ENCODE measurements at regions not wholly inside any gene's neighbourhood (a gene's known extent, or its start where the extent isn't known, plus 50 kb on each side); places are given as distances from the start of the nearest gene placed in this dataset.

GRCh38 chr16:65532846-65533245 lies 411.0 kb upstream of the CDH11 start:
- Histone ChIP-seq H3K9me3 (no peaks in the 10 kb centered on the region), H3K36me3 (ENCODE audit: control insufficient read depth in 2 of 2, extremely low read depth in 1 of 2, insufficient read depth in 1 of 2, low read length in 1 of 2) (no peaks in the 10 kb centered on the region), H3K4me1 (ENCODE audit: control insufficient read depth in 1 of 2, extremely low read depth in 1 of 2, insufficient read depth in 2 of 2, low read length in 2 of 2) (no peaks in the 10 kb centered on the region), H3K27me3 (replicated peaks in 1 of 2; ENCODE audit: control insufficient read depth in 2 of 2, extremely low read depth in 1 of 2, insufficient read depth in 2 of 2, low read length in 1 of 2) (no peaks in the 10 kb centered on the region), H3K27ac (ENCODE audit: low read length) (no peak overlapping the region), H3K4me3 (ENCODE audit: control insufficient read depth in 1 of 2, extremely low read depth in 1 of 2, low read length in 1 of 2) (no peak overlapping the region)
- Mint-ChIP-seq H3K36me3 (no peaks in the 10 kb centered on the region), H3K4me1 (no peaks in the 10 kb centered on the region), H3K27ac (no peak overlapping the region), H3K4me3 (no peak overlapping the region), H3K9me3 (peaks cover 6 to 24% (median 7%) of the 10 kb centered on the region in 3 donors), H3K27me3 (no peaks in the 10 kb centered on the region)
- no peak for DNase-seq
- 40% methylated on average over 1 of the region's 2 CpGs for WGBS (ENCODE audit: insufficient coverage)
- POLR2A ChIA-PET = no interaction called here
- CTCF ChIA-PET = no interaction called here
- no peak for ATAC-seq (replicated peaks in 1 of 4)

- no peaks in the 10 kb centered on the region for H3K36me3 Mint-ChIP-seq
- Histone ChIP-seq H3K4me3 (ENCODE audit: control insufficient read depth in 1 of 2, extremely low read depth in 1 of 2, low read length in 1 of 2) (no peak overlapping the region), H3K4me1 (ENCODE audit: control insufficient read depth in 1 of 2, extremely low read depth in 1 of 2, insufficient read depth in 2 of 2, low read length in 2 of 2) (no peaks in the 10 kb centered on the region), H3K27ac (ENCODE audit: low read length) (no peak overlapping the region), H3K9me3 (no peaks in the 10 kb centered on the region), H3K36me3 (ENCODE audit: control insufficient read depth in 2 of 2, extremely low read depth in 1 of 2, insufficient read depth in 1 of 2, low read length in 1 of 2) (no peaks in the 10 kb centered on the region), H3K27me3 (replicated peaks in 1 of 2; ENCODE audit: control insufficient read depth in 2 of 2, extremely low read depth in 1 of 2, insufficient read depth in 2 of 2, low read length in 1 of 2) (no peaks in the 10 kb centered on the region)
- H3K9me3 Mint-ChIP-seq = peaks cover 5 to 24% (median 7%) of the 10 kb centered on the region in 3 donors
- H3K27ac Mint-ChIP-seq = no peak overlapping the region
- H3K4me1 Mint-ChIP-seq = no peaks in the 10 kb centered on the region
- ATAC-seq (replicated peaks in 1 of 4) = no peak
- no peak for DNase-seq
- CTCF ChIA-PET = no interaction called here
- H3K4me3 Mint-ChIP-seq = no peak overlapping the region
- H3K27me3 Mint-ChIP-seq = no peaks in the 10 kb centered on the region
- 80% methylated on average over 2 of the region's 6 CpGs for WGBS (ENCODE audit: insufficient coverage)
- POLR2A ChIA-PET = no interaction called here
Observed at GRCh38 chr16:65532258-65532657, 410.4 kb upstream of the CDH11 start.

- DNase-seq = no peak
- Mint-ChIP-seq H3K4me3 (no peak overlapping the region), H3K9me3 (peaks cover 5 to 22% (median 6%) of the 10 kb centered on the region in 3 donors), H3K36me3 (no peaks in the 10 kb centered on the region), H3K4me1 (no peaks in the 10 kb centered on the region), H3K27ac (no peak overlapping the region), H3K27me3 (no peaks in the 10 kb centered on the region)
- CTCF ChIA-PET = no interaction called here
- H3K4me1 ChIP-seq (ENCODE audit: control insufficient read depth in 1 of 2, extremely low read depth in 1 of 2, insufficient read depth in 2 of 2, low read length in 2 of 2) = no peaks in the 10 kb centered on the region
- no peak overlapping the region for H3K27ac ChIP-seq (ENCODE audit: low read length)
- H3K27me3 ChIP-seq (replicated peaks in 1 of 2; ENCODE audit: control insufficient read depth in 2 of 2, extremely low read depth in 1 of 2, insufficient read depth in 2 of 2, low read length in 1 of 2) = no peaks in the 10 kb centered on the region
- POLR2A ChIA-PET = no interaction called here
- no peak overlapping the region for H3K4me3 ChIP-seq (ENCODE audit: control insufficient read depth in 1 of 2, extremely low read depth in 1 of 2, low read length in 1 of 2)
- no peaks in the 10 kb centered on the region for H3K9me3 ChIP-seq
- H3K36me3 ChIP-seq (ENCODE audit: control insufficient read depth in 2 of 2, extremely low read depth in 1 of 2, insufficient read depth in 1 of 2, low read length in 1 of 2) = no peaks in the 10 kb centered on the region
- 78% methylated on average over 4 of the region's 4 CpGs for WGBS (ENCODE audit: insufficient coverage)
- ATAC-seq (replicated peaks in 1 of 4) = no peak
Observed at GRCh38 chr16:65531475-65531874, 409.6 kb upstream of the CDH11 start.

GRCh38 chr16:65525707-65526106 lies 403.8 kb upstream of the CDH11 start:
- Mint-ChIP-seq H3K4me3 (no peak overlapping the region), H3K27me3 (no peaks in the 10 kb centered on the region), H3K9me3 (peaks cover 0 to 8% (median 2%) of the 10 kb centered on the region in 3 donors), H3K27ac (no peak overlapping the region), H3K4me1 (no peaks in the 10 kb centered on the region), H3K36me3 (no peaks in the 10 kb centered on the region)
- Histone ChIP-seq H3K36me3 (ENCODE audit: control insufficient read depth in 2 of 2, extremely low read depth in 1 of 2, insufficient read depth in 1 of 2, low read length in 1 of 2) (no peaks in the 10 kb centered on the region), H3K4me1 (ENCODE audit: control insufficient read depth in 1 of 2, extremely low read depth in 1 of 2, insufficient read depth in 2 of 2, low read length in 2 of 2) (no peaks in the 10 kb centered on the region), H3K27me3 (replicated peaks in 1 of 2; ENCODE audit: control insufficient read depth in 2 of 2, extremely low read depth in 1 of 2, insufficient read depth in 2 of 2, low read length in 1 of 2) (no peaks in the 10 kb centered on the region), H3K9me3 (no peaks in the 10 kb centered on the region), H3K27ac (ENCODE audit: low read length) (no peak overlapping the region), H3K4me3 (ENCODE audit: control insufficient read depth in 1 of 2, extremely low read depth in 1 of 2, low read length in 1 of 2) (no peak overlapping the region)
- no peak for DNase-seq
- ATAC-seq (replicated peaks in 1 of 4) = no peak
- no CpG with 5 or more reads among the region's 2 CpGs for WGBS (ENCODE audit: insufficient coverage)
- ChIA-PET CTCF (no interaction called here), POLR2A (no interaction called here)

- H3K27me3 Mint-ChIP-seq = no peaks in the 10 kb centered on the region
- H3K4me3 Mint-ChIP-seq = no peak overlapping the region
- H3K27ac Mint-ChIP-seq = no peak overlapping the region
Observed at GRCh38 chr16:65524997-65525396, 403.1 kb upstream of the CDH11 start.

GRCh38 chr16:65524231-65524630 lies 402.4 kb upstream of the CDH11 start:
- Histone ChIP-seq H3K4me1 (ENCODE audit: control insufficient read depth in 1 of 2, extremely low read depth in 1 of 2, insufficient read depth in 2 of 2, low read length in 2 of 2) (no peaks in the 10 kb centered on the region), H3K27me3 (replicated peaks in 1 of 2; ENCODE audit: control insufficient read depth in 2 of 2, extremely low read depth in 1 of 2, insufficient read depth in 2 of 2, low read length in 1 of 2) (no peaks in the 10 kb centered on the region), H3K4me3 (ENCODE audit: control insufficient read depth in 1 of 2, extremely low read depth in 1 of 2, low read length in 1 of 2) (no peak overlapping the region), H3K9me3 (no peaks in the 10 kb centered on the region), H3K36me3 (ENCODE audit: control insufficient read depth in 2 of 2, extremely low read depth in 1 of 2, insufficient read depth in 1 of 2, low read length in 1 of 2) (no peaks in the 10 kb centered on the region), H3K27ac (ENCODE audit: low read length) (no peak overlapping the region)
- CTCF ChIA-PET = no interaction called here
- WGBS (ENCODE audit: insufficient coverage) = no CpG with 5 or more reads among the region's 3 CpGs
- Mint-ChIP-seq H3K9me3 (peaks cover 2 to 7% (median 4%) of the 10 kb centered on the region in 3 donors), H3K36me3 (no peaks in the 10 kb centered on the region), H3K27me3 (no peaks in the 10 kb centered on the region), H3K27ac (no peak overlapping the region), H3K4me1 (no peaks in the 10 kb centered on the region), H3K4me3 (no peak overlapping the region)
- POLR2A ChIA-PET = no interaction called here
- no peak for ATAC-seq (replicated peaks in 1 of 4)
- no peak for DNase-seq

More at GRCh38 chr16:65524997-65525396, 403.1 kb upstream of the CDH11 start:
- no peaks in the 10 kb centered on the region for H3K4me1 Mint-ChIP-seq
- ATAC-seq (replicated peaks in 1 of 4) (no peak), DNase-seq (no peak)
- no peak overlapping the region for H3K27ac ChIP-seq (ENCODE audit: low read length)
- no peaks in the 10 kb centered on the region for H3K9me3 ChIP-seq
- H3K4me3 ChIP-seq (ENCODE audit: control insufficient read depth in 1 of 2, extremely low read depth in 1 of 2, low read length in 1 of 2) = no peak overlapping the region
- H3K36me3 Mint-ChIP-seq = no peaks in the 10 kb centered on the region
- H3K36me3 ChIP-seq (ENCODE audit: control insufficient read depth in 2 of 2, extremely low read depth in 1 of 2, insufficient read depth in 1 of 2, low read length in 1 of 2) = no peaks in the 10 kb centered on the region
- CTCF ChIA-PET = no interaction called here
- peaks cover 0 to 8% (median 2%) of the 10 kb centered on the region in 3 donors for H3K9me3 Mint-ChIP-seq
- H3K4me1 ChIP-seq (ENCODE audit: control insufficient read depth in 1 of 2, extremely low read depth in 1 of 2, insufficient read depth in 2 of 2, low read length in 2 of 2) = no peaks in the 10 kb centered on the region
- POLR2A ChIA-PET = no interaction called here
- H3K27me3 ChIP-seq (replicated peaks in 1 of 2; ENCODE audit: control insufficient read depth in 2 of 2, extremely low read depth in 1 of 2, insufficient read depth in 2 of 2, low read length in 1 of 2) = no peaks in the 10 kb centered on the region
- 72% methylated on average over 6 of the region's 8 CpGs for WGBS (ENCODE audit: insufficient coverage)

GRCh38 chr16:65523283-65523944 lies 401.6 kb upstream of the CDH11 start:
- Histone ChIP-seq H3K4me3 (ENCODE audit: control insufficient read depth in 1 of 2, extremely low read depth in 1 of 2, low read length in 1 of 2) (no peak overlapping the region), H3K9me3 (no peaks in the 10 kb centered on the region), H3K27ac (ENCODE audit: low read length) (no peak overlapping the region), H3K4me1 (ENCODE audit: control insufficient read depth in 1 of 2, extremely low read depth in 1 of 2, insufficient read depth in 2 of 2, low read length in 2 of 2) (no peaks in the 10 kb centered on the region), H3K36me3 (ENCODE audit: control insufficient read depth in 2 of 2, extremely low read depth in 1 of 2, insufficient read depth in 1 of 2, low read length in 1 of 2) (no peaks in the 10 kb centered on the region), H3K27me3 (replicated peaks in 1 of 2; ENCODE audit: control insufficient read depth in 2 of 2, extremely low read depth in 1 of 2, insufficient read depth in 2 of 2, low read length in 1 of 2) (no peaks in the 10 kb centered on the region)
- POLR2A ChIA-PET = no interaction called here
- CTCF ChIA-PET = no interaction called here
- WGBS (ENCODE audit: insufficient coverage) = 74% methylated on average over 3 of the region's 5 CpGs
- ATAC-seq (replicated peaks in 1 of 4) = no peak
- H3K4me1 Mint-ChIP-seq = no peaks in the 10 kb centered on the region
- DNase-seq = no peak
- H3K4me3 Mint-ChIP-seq = no peak overlapping the region
- no peak overlapping the region for H3K27ac Mint-ChIP-seq
- H3K9me3 Mint-ChIP-seq = peaks cover 0 to 6% (median 4%) of the 10 kb centered on the region in 3 donors
- H3K27me3 Mint-ChIP-seq = no peaks in the 10 kb centered on the region
- H3K36me3 Mint-ChIP-seq = no peaks in the 10 kb centered on the region

Measured in T-cell (primary cell).